WTC11 (cell line): ENCODE measurements at regions not wholly inside any gene's neighbourhood (a gene's known extent, or its start where the extent isn't known, plus 50 kb on each side); places are given as distances from the start of the nearest gene placed in this dataset.

Experiments used
- CBFB ChIP-seq: sonication (generic); formaldehyde crosslinking; IDR thresholded peaks from 2 replicates; pipeline ENCODE4 v1.8.1; 2022; ENCODE audit warnings: mild to moderate bottlenecking, low read depth, missing genetic modification reagents
- CREB1 ChIP-seq: sonication (generic); formaldehyde crosslinking; IDR thresholded peaks from 2 replicates; pipeline ENCODE4 v1.8.0; 2023; ENCODE audit warnings: mild to moderate bottlenecking, missing genetic modification reagents
- CTCF ChIP-seq: fragments of 200-600 bp; IDR thresholded peaks from 2 replicates; pipeline ENCODE4 v1.8.0; 2022; ENCODE audit warnings: antibody characterized with exemption
- E2F1 ChIP-seq: sonication (generic); formaldehyde crosslinking; IDR thresholded peaks from 2 replicates; pipeline ENCODE4 v1.8.0; 2022; ENCODE audit warnings: mild to moderate bottlenecking, missing genetic modification reagents
- ETV6 ChIP-seq: sonication (generic); formaldehyde crosslinking; IDR thresholded peaks from 2 replicates; pipeline ENCODE4 v1.8.1; 2022; ENCODE audit warnings: mild to moderate bottlenecking, missing genetic modification reagents
- MAX ChIP-seq: sonication (generic); formaldehyde crosslinking; IDR thresholded peaks from 2 replicates; pipeline ENCODE4 v1.8.0; 2022; ENCODE audit warnings: mild to moderate bottlenecking, missing genetic modification reagents
- MLX ChIP-seq: sonication (generic); formaldehyde crosslinking; IDR thresholded peaks from 2 replicates; pipeline ENCODE4 v1.8.1; 2023; ENCODE audit warnings: mild to moderate bottlenecking, missing genetic modification reagents, moderate library complexity
- NR2C2 ChIP-seq: sonication (generic); formaldehyde crosslinking; IDR thresholded peaks from 2 replicates; pipeline ENCODE4 v1.8.0; 2022; ENCODE audit warnings: mild to moderate bottlenecking, missing genetic modification reagents
- SP1 ChIP-seq: sonication (generic); formaldehyde crosslinking; conservative IDR thresholded peaks from 2 replicates; pipeline ENCODE4 v1.8.1; 2022; ENCODE audit warnings: missing genetic modification reagents
- ZBTB21 ChIP-seq: sonication (generic); formaldehyde crosslinking; IDR thresholded peaks from 2 replicates; pipeline ENCODE4 v1.8.1; 2023; ENCODE audit warnings: mild to moderate bottlenecking, missing genetic modification reagents, borderline replicate concordance
- TF ChIP-seq, protein P1 (sequence below): sonication (generic); formaldehyde crosslinking; IDR thresholded peaks from 2 replicates; pipeline ENCODE4 v1.8.0; 2022; ENCODE audit warnings: mild to moderate bottlenecking, missing genetic modification reagents

DNA sequence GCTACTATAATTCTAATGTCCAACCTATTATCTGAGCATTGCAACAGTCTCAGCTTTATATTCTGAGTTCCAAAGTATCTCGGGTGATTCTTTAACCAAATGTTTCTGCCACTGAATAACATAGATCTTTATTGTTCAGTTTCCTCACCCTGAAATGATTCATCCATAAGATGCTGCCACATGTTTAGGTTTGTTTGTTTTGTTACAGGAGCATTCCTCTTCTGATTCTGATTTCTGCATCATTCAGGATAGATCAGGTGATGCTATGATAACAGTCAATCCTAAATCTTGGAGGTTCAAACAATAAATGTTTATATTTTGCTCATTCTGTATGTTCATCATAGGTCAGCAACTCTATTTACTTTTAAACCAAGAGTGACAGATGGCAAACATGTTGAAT is 927.6 kb downstream of the PCDH7 start:
- TF ChIP-seq MAX (no peak), NR2C2 (no peak), CBFB (CRISPR knock-in tag) (no peak), CTCF (no peak), ETV6 (CRISPR knock-in tag) (no peak), ZBTB21 (CRISPR knock-in tag) (no peak), MLX (CRISPR knock-in tag) (no peak), CREB1 (CRISPR knock-in tag) (no peak), E2F1 (CRISPR knock-in tag) (no peak), SP1 (CRISPR knock-in tag) (no peak)
- TF ChIP-seq, protein P1, sequence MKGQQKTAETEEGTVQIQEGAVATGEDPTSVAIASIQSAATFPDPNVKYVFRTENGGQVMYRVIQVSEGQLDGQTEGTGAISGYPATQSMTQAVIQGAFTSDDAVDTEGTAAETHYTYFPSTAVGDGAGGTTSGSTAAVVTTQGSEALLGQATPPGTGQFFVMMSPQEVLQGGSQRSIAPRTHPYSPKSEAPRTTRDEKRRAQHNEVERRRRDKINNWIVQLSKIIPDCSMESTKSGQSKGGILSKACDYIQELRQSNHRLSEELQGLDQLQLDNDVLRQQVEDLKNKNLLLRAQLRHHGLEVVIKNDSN (CRISPR knock-in tag), result no peak
